NCI-H2171 treated with DMSO at 0.1 percent for 48 hours (cell line): ENCODE measurements at regions not wholly inside any gene's neighbourhood (a gene's known extent, or its start where the extent isn't known, plus 50 kb on each side); places are given as distances from the start of the nearest gene placed in this dataset.
A peak's percentile ranks its signal among the peaks of the same experiment; 100 is the strongest.

Source experiments
- DNase-seq: peaks from one replicate; lab custom pipeline; 2025; lab: John Stamatoyannopoulos, UW

DNA sequence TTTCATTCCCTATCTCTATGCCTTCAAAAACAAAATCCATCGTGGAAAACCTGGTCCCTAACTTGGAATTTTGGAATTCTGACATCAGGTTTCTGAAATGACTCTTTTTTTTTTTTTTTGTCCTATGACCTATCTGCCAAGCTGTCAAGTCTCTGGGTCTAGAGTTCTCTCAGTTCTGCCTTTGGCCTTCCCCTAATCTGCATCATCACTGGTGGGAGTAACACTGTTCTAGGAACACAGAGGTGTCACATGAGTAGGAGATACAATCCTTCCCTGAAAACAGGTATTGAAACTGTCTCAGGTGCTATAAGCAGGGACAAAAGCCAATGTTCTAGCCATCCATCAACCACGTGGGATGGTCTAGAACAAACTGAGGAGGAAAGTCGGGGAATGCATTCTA lies 142.0 kb upstream of the ATP1B1 start:
- DNase-seq: no peak

DNA sequence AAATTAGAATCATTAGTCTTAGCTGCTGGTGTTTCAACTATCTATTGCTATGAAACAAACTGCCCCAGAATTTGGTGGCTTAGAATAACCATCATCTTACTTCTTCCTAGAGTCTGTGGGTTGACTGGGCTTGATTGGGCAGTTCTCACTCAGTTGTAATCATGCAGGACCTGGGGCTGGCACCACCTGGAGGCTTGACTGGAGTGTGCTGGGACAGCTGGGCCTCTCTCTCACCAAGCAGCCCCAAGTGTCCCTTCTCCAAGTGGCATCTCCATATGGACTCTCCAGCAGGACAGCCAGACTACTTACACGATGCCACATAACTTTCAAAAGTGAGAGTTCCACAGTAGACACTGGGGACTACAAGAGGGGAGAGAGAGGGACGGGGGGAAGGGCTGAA lies 140.3 kb upstream of the ATP1B1 start:
- DNase-seq: no peak

DNA sequence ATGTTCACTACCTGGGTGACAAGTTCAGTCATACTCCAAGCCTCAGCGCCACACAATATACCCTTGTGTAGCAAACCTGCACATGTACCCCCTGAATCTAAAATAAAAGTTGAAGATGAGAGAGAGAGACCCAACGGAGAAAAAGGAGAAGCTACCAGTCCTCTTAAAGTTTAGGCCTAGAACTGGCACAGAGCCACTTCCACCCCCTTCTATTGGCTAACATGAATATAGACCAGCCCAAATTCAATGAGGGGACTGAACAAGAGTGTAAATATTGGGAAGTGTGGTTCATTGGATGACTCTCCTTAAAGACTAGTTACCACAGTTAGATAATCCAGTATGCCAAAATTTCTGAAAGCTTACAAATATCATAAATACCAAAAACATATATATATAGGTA lies 139.9 kb upstream of the ATP1B1 start:
- no peak for DNase-seq

DNA sequence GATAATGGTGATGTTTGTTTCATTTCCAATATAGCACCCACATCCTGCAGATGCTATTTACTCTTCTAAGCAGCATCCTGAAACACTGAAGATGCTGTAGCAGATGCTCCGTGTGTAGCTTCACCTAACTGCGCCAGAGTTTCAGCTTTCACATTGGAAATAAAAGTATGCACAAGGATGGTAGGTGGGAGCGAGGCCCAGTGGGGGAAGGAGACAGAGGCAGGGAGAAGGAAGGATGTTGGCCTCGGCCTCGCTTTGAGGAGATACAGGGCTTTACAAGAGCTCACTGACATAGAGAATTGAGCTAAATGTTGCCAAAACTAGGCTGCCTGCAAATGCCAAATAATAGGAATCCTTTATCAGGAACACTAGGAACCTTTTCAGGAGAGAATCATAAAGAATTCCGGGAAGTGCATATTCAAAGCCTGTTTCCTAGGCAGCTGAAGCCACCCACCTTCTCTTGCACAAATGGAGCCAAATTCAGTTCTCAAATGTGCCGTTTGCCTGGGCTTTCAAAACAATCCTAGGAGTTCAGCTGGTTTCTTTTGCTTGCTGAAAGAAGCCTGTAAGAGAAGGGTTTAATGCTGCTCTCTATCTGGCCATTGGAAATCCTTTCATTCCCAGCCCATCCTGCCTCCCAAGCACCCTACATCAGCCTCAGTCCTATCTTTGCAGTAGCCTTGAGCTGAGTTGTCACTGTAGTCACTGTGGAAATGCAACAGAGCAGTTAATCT lies 135.4 kb upstream of the ATP1B1 start:
- no peak for DNase-seq

DNA sequence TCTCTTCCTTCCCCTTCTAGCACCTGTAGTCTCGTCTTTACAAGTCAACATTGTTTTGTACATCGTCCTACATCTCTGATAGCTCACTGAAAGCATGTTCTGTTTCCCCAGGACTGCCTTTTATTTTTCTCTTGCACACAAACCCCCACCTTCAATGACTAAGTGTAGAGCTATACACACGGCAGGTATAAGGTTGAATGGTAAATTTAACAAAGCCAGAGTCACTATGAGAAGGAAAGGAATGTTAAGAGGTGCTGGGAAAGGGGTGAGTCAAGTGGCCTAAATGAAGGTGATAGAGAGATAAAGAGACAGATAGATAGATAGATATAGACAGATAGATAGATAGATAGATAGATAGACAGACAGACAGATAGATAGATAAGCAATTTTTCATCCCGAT lies 134.3 kb upstream of the ATP1B1 start:
- no peak for DNase-seq

DNA sequence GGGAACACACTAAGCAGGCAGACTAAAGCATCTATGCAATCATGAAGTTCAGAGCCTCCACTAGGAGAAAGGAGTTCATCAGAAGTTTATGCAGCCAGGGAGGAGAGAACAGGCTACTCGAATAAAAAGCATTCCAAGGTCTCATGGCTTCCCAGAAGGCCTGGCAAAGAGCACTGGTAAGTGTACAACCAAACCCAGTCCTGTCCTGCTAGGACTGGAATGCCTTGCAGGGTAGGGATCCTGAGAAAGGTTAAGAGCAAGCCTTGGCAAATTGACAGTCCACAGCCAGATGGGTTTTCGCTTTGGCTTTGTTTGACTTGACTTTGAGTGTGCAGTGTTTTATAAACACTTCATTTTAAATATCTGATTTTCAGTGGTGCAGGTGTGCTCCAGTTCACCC lies 133.6 kb upstream of the ATP1B1 start:
- DNase-seq: peak; percentile 3

DNA sequence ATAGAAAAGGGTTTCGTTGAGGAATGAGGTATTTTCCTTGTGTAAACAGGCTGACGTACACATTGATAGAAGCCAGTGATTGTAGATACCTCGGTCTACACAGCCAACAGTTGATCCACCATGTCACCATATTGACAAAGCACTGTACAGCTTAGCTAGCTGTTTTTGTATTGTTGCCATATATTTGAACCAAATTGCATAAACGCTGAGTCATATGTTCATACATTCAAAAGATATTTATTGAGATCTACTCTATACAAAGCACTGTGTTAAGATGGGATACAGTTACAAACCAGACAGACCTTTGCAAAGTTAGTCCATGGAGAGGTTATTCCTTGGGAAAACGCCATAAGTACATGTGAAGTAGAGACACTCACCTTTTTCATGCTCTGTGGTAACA lies 132.4 kb upstream of the ATP1B1 start:
- no peak for DNase-seq

DNA sequence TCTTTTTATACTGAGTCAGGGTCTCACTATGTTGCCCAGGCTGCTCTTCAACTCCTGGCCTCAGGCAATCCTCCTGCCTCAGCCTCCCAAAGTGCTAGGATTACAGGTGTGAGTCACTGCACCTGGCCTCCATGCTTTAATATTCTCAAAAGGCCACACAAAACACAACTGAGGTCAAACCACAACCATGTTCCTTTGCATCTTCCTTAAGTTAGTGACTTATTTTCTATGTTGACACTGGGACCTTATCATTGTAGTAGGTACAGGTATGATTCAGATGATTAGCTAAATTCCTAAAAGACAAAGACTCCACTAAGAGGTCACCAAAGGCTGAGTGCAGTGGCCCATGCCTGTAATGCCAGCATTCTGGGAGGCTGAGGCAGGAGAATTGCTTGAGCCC lies 131.9 kb upstream of the ATP1B1 start:
- DNase-seq: no peak

DNA sequence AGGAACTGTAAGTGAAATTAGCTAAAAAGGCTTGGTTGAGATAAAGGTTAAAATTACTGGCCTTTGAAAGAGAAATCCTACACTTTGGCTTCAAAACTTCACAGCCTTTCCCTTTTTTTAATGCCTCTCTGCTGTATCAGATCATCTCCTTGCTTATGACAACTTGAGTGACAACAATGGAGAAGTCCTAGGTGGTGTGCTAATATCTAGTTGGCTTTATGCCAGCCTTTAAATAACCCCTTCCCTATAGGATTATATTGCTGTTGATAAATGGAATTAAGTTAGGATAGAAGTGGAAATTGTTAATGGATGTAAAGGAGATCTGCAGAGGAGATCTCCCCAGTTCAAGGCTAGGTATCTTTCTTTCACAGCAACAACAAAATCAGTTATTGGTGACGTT lies 130.2 kb upstream of the ATP1B1 start:
- no peak for DNase-seq

DNA sequence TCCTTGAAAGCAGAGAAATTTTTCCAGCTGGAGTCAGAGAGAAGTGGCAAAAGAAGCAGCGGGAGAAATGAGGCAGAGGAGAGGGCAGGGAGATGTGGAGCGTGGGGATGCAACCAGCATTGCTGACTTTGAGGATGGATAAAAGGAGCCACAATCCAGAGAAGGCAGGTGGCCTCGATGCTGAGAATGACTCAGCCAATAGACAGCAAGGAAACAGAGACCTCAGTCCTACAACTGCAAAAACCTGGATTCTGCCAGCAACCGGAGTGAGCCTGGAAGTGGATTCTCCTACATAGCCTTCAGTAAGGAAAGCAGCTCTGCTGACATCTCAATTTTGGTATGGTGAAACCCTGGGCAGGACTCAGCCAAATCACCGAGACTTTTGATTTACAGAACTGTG lies 128.9 kb upstream of the ATP1B1 start:
- DNase-seq: no peak

DNA sequence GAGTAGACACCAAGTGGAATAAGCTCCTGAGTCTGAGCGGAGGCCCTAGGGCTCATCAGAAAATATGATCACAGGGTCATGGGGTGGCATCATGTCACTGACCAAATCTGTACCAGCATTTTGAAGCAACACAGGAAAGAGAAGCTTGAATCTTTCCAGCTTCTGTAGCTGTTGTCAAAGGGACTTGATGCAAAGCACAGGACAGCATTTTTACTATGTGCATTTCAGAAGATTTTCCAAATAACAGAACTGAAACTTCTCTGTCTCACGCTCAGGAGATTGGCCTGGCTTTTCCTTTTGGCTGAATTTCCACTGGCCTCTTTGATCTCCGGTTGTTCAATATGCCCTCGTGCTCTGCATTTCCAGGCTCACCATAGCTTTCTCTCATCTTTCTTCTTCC lies 127.2 kb upstream of the ATP1B1 start:
- no peak for DNase-seq

DNA sequence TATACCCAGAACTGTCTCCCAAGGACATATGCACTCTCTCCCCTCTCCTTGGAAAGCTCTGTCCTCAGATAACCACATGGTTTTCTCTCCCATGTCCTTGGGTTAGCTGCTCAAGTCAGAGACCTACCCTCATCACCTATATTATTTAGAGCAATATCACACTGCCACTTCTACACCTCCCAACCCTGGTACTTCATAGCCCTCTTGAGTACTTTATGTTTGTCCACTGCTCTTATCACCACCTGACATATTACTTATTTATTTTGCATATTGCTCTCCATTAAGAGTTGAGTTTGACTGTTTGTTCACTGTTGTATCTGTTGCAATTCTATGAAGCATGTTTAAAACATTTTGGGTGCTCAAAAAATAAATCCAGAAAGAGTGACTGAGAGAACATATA lies 126.3 kb upstream of the ATP1B1 start:
- DNase-seq: no peak

DNA sequence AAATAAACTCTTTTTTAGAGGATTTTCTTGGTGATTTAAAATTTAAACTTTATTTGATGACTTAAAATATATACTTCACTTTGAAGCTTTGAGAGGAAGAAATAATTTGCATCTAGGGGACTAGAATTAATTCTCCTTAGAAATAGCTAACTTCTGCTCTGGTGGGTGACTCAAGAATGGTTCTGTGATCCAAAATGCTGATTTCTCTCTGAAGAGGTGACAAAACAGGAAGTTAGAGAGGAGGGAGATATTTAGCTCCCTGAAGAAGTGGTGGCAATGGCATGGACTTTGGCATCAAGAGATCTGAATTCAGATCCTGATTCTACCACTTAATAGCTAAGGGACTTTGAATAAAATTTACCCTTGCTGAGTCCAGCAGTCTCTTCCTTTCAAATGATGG lies 125.8 kb upstream of the ATP1B1 start:
- no peak for DNase-seq

DNA sequence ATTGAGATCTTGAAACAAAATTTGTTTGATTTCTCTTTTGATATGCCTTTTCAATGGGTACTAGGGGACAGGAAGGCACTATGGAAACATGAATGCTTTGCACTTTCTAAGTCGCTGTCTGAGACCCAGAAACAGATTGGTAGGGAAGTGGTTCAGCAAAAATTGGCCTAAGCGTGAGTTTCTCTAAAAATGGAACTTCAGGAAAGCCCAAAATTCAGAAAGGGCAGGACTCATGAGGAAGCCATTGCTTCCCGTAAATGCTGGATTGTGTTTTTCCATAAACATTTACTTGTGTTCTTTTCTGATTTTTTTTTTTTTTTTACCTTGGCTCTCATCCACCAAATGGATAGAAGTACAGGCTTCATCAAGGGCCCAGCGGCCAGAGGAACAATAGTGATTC lies 123.7 kb upstream of the ATP1B1 start:
- no peak for DNase-seq

DNA sequence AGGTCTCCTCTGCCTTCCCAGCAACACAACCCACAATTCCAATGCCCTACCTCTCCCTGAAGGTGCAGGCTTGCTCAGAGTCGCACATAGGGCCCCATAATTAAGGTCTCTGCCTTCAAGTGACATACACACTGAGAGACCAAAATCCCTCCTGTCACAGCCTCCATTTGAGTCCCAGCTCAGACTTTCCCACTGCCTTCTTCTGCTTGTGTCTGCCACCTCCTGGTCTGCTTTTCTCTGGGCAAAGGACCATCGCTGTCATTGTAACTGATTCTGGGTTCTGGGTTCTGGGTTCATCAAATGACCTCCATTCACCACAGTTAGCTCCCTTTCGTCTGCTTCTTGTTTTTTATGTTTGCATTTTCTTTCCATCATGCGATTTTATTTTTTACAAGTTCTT lies 119.2 kb upstream of the ATP1B1 start:
- DNase-seq: no peak

DNA sequence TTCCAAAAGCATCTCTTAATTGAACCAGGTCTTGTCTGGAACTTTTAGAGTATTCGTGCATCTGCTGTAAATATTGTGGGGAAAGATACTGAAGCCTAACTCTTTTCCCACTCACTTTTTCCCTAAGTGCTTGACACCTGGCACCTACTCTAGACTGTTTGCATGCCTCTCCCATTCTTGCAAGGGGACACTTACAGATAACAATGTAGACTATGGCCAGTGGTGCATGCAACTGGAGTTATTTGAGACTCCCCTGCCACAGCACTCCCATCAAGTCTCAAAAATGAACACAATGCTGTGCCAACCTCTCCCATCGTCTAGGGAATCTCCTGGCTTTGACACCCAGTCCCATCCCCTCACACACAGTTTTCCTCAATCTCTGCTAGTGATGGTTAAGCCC lies 118.6 kb upstream of the ATP1B1 start:
- no peak for DNase-seq

DNA sequence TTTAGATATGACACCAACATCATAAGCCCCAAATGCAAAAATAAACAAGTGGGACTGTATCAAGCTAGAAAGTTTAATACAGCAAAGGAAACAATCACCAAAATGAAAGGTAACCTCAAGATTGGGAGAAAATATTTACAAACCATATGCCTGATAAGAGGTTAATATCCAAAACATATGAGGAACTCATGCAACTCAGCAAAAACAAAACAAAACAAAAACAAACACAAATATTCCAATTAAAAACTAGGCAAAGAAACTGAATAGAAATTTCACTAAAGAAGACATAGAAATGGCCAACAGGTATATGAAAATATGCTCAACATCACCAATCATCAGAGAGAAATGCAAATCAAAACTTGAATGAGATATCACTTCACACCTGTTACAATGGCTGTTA lies 116.5 kb upstream of the ATP1B1 start:
- DNase-seq: no peak

DNA sequence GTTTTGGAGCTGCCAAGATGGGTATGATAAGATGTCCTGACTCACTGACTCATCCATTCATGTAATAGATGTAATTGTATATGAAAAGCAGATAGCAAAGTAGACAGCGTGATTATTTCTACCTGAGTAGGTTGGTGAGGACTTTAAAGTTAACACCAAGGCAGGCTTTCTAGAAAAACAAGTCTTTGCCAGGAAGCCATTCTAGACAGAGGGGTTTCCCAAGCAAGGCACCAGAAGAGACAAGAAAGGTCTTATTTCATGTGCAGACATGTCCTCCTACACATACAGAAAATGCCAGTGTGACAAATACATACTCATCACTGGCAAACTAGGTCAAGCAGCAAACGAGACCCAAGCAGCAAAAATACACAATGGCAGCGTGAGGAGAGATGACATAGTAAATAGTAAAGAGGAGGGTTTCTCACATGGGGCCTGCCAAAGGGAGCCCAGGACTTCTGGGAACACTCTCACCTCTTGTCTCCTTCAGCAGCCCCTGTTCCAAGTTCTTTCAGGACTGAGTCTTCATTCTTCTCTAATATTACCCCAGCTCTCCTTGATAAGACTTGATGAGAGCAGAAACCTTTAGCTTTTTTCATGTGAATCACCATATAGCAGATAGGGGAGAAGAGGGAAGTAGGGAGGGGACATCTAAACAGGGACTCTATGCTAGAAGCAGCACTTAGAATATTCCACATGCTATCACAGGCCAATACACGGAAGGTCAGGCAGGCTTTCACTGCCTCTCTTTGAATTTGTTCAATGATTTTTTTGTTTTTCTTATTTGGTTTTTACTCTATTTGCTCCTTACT lies 114.6 kb upstream of the ATP1B1 start:
- no peak for DNase-seq

DNA sequence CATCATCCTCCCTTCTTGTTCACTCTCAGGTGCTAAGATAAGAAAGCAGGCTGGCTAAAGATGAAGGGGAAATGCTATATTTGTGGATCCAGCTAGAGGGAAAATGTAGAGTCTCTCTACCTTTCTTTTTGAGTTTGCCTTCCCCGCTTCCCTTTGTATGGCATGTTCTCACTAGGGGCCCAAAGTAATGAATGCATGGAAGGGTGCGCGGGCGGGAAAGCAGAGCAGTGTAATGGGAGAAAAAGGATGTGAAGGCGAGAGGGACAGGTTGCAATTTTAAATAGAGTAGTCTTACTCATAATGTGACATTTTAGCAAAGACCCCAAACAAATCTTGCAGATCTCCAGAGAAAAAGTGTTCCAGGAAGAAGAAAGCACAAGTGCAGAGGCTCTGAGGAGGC lies 105.1 kb upstream of the ATP1B1 start:
- no peak for DNase-seq

DNA sequence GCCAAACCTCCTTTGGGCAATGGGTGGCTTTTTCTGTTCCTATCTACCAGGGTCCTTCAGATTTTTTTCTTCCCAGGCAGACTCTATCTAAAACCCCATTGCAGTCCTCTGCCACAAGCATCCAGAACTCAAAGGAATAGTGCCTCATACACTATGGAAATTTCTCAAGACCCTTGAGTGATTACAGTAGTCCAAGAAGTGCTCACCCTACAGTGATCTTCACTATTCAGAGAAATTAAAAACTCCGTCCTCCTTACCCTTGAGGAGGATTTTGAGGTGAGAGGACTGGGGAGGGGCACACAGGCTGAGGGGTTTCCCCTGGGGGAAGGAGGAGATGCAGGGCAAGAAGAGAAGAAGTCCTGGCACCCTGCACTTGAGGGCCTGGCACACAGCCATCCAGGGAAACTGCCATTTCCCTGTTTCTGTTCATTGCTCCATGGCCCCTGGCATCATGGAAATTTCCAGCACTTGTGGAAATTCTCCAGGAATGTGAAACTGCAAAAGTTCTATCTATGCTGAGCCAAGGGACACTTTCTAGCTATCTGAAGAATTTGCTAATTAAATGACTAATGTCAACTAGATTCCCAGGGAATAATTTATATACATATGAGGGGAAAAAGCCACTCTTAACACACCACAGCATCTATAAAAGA lies 102.5 kb upstream of the ATP1B1 start:
- no peak for DNase-seq

DNA sequence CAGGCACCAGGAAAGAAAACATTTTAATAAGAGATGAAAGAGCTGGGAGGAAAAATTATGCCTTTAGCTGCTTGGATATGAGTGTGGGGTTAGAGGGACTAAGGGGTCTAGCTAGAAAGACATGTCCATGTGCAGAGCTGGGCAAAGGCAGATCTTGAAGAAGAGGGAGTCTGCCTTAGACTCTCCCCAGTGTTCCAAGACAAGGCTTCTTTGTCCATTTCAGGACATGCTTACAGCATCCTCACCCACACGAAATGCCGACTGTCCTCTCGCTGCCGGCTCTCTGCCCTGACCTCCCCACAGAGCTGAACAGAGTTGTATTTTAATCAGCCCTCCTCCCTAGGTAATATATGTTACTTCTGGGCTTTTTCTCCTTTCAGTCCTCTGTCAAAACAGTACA lies 100.7 kb upstream of the ATP1B1 start:
- no peak for DNase-seq

DNA sequence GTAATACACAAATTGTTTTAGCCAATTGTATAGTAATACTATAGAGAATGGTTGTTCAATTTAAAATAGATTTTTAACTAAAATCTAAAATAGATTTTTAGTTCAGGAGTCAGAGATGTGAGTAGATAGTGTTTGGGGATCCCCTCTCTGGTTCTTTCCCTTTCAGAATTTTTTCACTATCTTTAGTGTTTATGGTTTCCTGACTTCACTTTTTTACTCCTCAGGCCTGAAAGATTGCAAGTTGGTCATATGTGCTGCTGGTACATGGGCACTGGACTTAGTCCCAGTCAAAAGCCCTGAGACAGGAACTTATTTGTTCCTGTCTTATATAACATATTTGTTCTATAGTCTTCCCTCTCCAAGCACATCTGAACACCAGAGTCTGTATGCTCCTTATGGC lies 96.8 kb upstream of the ATP1B1 start:
- no peak for DNase-seq

DNA sequence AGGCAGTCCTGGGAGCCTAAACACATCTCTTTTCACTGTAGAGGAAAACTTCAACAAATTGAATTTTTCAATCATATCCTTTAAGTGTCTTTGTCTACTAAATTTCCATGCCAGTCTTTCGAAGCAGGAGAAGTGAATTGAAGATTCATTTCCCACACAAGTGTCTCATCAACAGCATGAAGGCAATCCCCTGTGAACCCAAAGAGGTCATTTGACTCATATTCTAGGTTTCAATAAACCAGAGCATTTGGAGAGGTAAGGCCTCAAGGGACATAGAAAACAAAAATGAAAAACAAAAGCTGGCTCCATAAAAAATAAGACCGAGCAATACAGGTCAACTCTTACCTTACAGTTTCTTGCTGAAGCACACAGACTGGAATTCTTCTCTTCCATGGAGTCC lies 94.1 kb upstream of the ATP1B1 start:
- DNase-seq: no peak
